ENCODE measurements at regions not wholly inside any gene's neighbourhood (a gene's known extent, or its start where the extent isn't known, plus 50 kb on each side); places are given as distances from the start of the nearest gene placed in this dataset.

GRCh38 chr4:96827086-96827485, 987.2 kb downstream of the PDHA2 start:
- TF ChIP-seq GABPA (IDR thresholded peaks at IDR 0.05 in 1 of 2, conservative IDR thresholded peaks at IDR 0.05 in 1 of 2) (no peak), JUND (IDR thresholded peaks at IDR 0.05) (no peak), FOXA1 (IDR thresholded peaks at IDR 0.05) (no peak)
- DNase-seq (ENCODE audit: low spot score) = no peak
- H3K27me3 ChIP-seq (ENCODE audit: control insufficient read depth in 4 of 4, insufficient read depth in 4 of 4, low read length in 3 of 4) = no peaks in the 10 kb centered on the region
- H3K27ac ChIP-seq (ENCODE audit: low read depth in 1 of 2, low read length in 2 of 2) = no peak overlapping the region
- H3K4me3 ChIP-seq (ENCODE audit: low read depth in 1 of 3, low read length in 3 of 3) = no peak overlapping the region
- no peaks in the 10 kb centered on the region for H3K4me1 ChIP-seq (ENCODE audit: control insufficient read depth in 4 of 4, insufficient read depth in 4 of 4, low read length in 3 of 4)
- H3K9ac ChIP-seq (ENCODE audit: low read depth in 1 of 2, low read length in 2 of 2) = no peak overlapping the region
- no peaks in the 10 kb centered on the region for H3K9me3 ChIP-seq (ENCODE audit: control insufficient read depth in 4 of 4, low read length in 3 of 4)
- no peaks in the 10 kb centered on the region for H3K36me3 ChIP-seq (ENCODE audit: control insufficient read depth in 4 of 4, insufficient read depth in 3 of 4, low read depth in 1 of 4, low read length in 3 of 4)
- whole genome bisulfite sequencing = 75% methylated on average over 4 of the region's 4 CpGs

GRCh38 chr4:96833831-96834230, 993.9 kb downstream of the PDHA2 start:
- WGBS = 46% methylated on average over 2 of the region's 2 CpGs
- DNase-seq (ENCODE audit: low spot score) = no peak
- Histone ChIP-seq H3K4me3 (ENCODE audit: low read depth in 1 of 3, low read length in 3 of 3) (no peak overlapping the region), H3K9ac (ENCODE audit: low read depth in 1 of 2, low read length in 2 of 2) (no peak overlapping the region), H3K4me1 (ENCODE audit: control insufficient read depth in 4 of 4, insufficient read depth in 4 of 4, low read length in 3 of 4) (no peaks in the 10 kb centered on the region), H3K27ac (ENCODE audit: low read depth in 1 of 2, low read length in 2 of 2) (no peak overlapping the region), H3K36me3 (ENCODE audit: control insufficient read depth in 4 of 4, insufficient read depth in 3 of 4, low read depth in 1 of 4, low read length in 3 of 4) (no peaks in the 10 kb centered on the region), H3K9me3 (ENCODE audit: control insufficient read depth in 4 of 4, low read length in 3 of 4) (no peaks in the 10 kb centered on the region), H3K27me3 (ENCODE audit: control insufficient read depth in 4 of 4, insufficient read depth in 4 of 4, low read length in 3 of 4) (peaks cover 0 to 3% (median 0%) of the 10 kb centered on the region in 4 donors)
- TF ChIP-seq HNF4A (conservative IDR thresholded peaks at IDR 0.05) = no peak
- no peak for TF ChIP-seq RAD21 (IDR thresholded peaks at IDR 0.05)
- no peak for TF ChIP-seq HNF4G (IDR thresholded peaks at IDR 0.05)
- TF ChIP-seq FOXA1 (IDR thresholded peaks at IDR 0.05) = no peak
- TF ChIP-seq MAX (IDR thresholded peaks at IDR 0.05) = no peak
- no peak for TF ChIP-seq RXRA (IDR thresholded peaks at IDR 0.05)
- no peak for TF ChIP-seq SP1 (IDR thresholded peaks at IDR 0.05)
- TF ChIP-seq, protein P1, sequence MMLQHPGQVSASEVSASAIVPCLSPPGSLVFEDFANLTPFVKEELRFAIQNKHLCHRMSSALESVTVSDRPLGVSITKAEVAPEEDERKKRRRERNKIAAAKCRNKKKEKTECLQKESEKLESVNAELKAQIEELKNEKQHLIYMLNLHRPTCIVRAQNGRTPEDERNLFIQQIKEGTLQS (IDR thresholded peaks at IDR 0.05) = no peak
- no peak for TF ChIP-seq CTCF (IDR thresholded peaks at IDR 0.05; ENCODE audit: low read depth, low read length, missing input control)
- TF ChIP-seq ZBTB33 (IDR thresholded peaks at IDR 0.05) = no peak
- TF ChIP-seq YY1 (IDR thresholded peaks at IDR 0.05) = no peak
- TF ChIP-seq JUND (IDR thresholded peaks at IDR 0.05) = no peak
- TF ChIP-seq NR2F2 (IDR thresholded peaks at IDR 0.05) = no peak

DNA sequence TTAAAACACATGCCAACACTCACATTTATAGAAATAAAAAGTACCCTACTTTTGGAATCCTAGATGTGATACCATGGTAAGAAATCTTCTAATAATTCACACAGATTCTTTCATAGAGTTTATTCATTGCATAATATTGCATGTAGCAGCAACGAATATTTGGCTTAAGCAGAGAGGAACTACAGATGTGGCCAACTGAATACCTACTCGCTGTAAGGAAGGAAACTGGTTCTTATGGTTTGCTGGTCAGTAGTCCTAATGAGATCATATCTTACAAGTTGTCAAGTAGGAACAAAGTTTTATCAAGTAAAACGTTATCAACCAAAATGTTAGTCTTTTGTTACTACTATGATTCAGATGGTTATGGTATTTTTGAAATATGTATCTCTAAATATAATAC, 996.1 kb downstream of the PDHA2 start:
- no peak overlapping the region for H3K9ac ChIP-seq (ENCODE audit: low read depth in 1 of 2, low read length in 2 of 2)
- H3K36me3 ChIP-seq (ENCODE audit: control insufficient read depth in 4 of 4, insufficient read depth in 3 of 4, low read depth in 1 of 4, low read length in 3 of 4) = no peaks in the 10 kb centered on the region
- no peak overlapping the region for H3K27ac ChIP-seq (ENCODE audit: low read depth in 1 of 2, low read length in 2 of 2)
- WGBS = 47% methylated on average over 3 of the region's 3 CpGs
- TF ChIP-seq EGR1 (IDR thresholded peaks at IDR 0.05; ENCODE audit: low read depth in 2 of 2) (no peak), NR2F2 (IDR thresholded peaks at IDR 0.05) (no peak)
- no peaks in the 10 kb centered on the region for H3K4me1 ChIP-seq (ENCODE audit: control insufficient read depth in 4 of 4, insufficient read depth in 4 of 4, low read length in 3 of 4)
- H3K4me3 ChIP-seq (ENCODE audit: low read depth in 1 of 3, low read length in 3 of 3) = no peak overlapping the region
- no peak for DNase-seq (ENCODE audit: low spot score)
- H3K9me3 ChIP-seq (ENCODE audit: control insufficient read depth in 4 of 4, low read length in 3 of 4) = no peaks in the 10 kb centered on the region
- peaks cover 0 to 3% (median 0%) of the 10 kb centered on the region in 4 donors for H3K27me3 ChIP-seq (ENCODE audit: control insufficient read depth in 4 of 4, insufficient read depth in 4 of 4, low read length in 3 of 4)

All from liver (tissue), 8 donors.